NCI-H345 treated with DMSO at 0.1 percent for 48 hours (cell line): ENCODE measurements at regions not wholly inside any gene's neighbourhood (a gene's known extent, or its start where the extent isn't known, plus 50 kb on each side); places are given as distances from the start of the nearest gene placed in this dataset.

Experiments
- DNase-seq: peaks from one replicate; lab custom pipeline; 2025; ENCODE audit not compliant: unreplicated experiment; lab: John Stamatoyannopoulos, UW

- no peak for DNase-seq
These were observed 54.1 kb upstream of the CST7 start for GRCh38 chr20:24894967-24895366.

- no peak for DNase-seq
These were observed 53.6 kb upstream of the CST7 start for GRCh38 chr20:24895431-24895830.

GRCh38 chr20:24895898-24896658 lies 53.0 kb upstream of the CST7 start:
- no peak for DNase-seq

DNA sequence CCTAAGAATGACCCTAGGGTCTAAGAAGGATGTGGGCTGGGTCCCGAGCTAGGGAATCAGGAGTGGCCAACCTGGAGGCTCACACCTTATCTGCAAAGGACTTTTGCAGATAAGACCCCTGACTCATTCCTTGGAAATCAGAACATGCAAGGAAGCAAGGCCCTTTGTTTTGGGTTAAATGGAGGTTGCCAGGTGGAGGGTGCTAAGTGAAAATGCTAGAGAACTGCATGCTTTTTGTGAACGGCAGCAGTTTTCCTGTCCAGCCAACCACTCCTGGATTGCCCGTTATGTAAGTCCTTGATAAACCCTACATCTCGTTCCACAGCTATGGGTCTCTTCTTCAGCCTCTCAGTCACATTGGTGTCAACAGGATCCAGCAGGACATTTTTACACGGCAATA lies 52.1 kb upstream of the CST7 start:
- DNase-seq, result no peak

- no peak for DNase-seq
These were observed 51.1 kb upstream of the CST7 start for GRCh38 chr20:24897974-24898373.

GRCh38 chr20:24899153-24899552 lies 49.9 kb upstream of the CST7 start:
- no peak for DNase-seq
